C4-2B (cell line): ENCODE measurements at regions not wholly inside any gene's neighbourhood (a gene's known extent, or its start where the extent isn't known, plus 50 kb on each side); places are given as distances from the start of the nearest gene placed in this dataset.

Source experiments
- H3K27ac ChIP-seq: fragments of 450-650 bp; 2 replicates; pipeline ENCODE4 v1.5.1; 2017
- ZFX ChIP-seq: fragments of 450-650 bp; IDR thresholded peaks from 2 replicates; pipeline ENCODE4 v1.6.1; 2017
- TF ChIP-seq, protein P1 (sequence below): fragments of 450-650 bp; conservative IDR thresholded peaks from 2 replicates; pipeline ENCODE4 v1.5.1; 2017; ENCODE audit warnings: mild to moderate bottlenecking

GRCh38 chr21:37984416-37984815, 68.2 kb upstream of the KCNJ6 start:
- no peak overlapping the region for H3K27ac ChIP-seq
- TF ChIP-seq ZFX: no peak
- TF ChIP-seq, protein P1, sequence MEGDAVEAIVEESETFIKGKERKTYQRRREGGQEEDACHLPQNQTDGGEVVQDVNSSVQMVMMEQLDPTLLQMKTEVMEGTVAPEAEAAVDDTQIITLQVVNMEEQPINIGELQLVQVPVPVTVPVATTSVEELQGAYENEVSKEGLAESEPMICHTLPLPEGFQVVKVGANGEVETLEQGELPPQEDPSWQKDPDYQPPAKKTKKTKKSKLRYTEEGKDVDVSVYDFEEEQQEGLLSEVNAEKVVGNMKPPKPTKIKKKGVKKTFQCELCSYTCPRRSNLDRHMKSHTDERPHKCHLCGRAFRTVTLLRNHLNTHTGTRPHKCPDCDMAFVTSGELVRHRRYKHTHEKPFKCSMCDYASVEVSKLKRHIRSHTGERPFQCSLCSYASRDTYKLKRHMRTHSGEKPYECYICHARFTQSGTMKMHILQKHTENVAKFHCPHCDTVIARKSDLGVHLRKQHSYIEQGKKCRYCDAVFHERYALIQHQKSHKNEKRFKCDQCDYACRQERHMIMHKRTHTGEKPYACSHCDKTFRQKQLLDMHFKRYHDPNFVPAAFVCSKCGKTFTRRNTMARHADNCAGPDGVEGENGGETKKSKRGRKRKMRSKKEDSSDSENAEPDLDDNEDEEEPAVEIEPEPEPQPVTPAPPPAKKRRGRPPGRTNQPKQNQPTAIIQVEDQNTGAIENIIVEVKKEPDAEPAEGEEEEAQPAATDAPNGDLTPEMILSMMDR: no peak

DNA sequence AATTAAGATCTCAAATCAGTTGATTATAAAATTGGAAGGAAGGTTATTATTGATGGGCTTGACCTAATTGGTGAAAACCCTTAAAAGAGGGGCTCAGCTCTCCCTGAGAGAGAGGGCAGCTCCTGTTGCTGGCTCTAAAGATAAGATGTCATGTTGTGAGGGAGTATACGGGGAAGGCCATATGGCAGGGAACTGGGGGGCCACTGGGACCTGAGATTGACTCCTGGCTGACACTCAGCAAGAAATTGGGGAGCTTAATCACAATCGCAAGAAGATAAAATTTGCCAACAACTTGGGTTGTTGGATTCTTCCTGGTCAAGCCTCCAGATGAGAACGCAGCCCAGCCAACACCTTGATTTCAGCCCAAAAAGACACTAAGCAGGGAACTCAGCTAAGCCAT, 69.7 kb upstream of the KCNJ6 start:
- TF ChIP-seq, protein P1: no peak
- TF ChIP-seq ZFX: no peak
- no peak overlapping the region for H3K27ac ChIP-seq

DNA sequence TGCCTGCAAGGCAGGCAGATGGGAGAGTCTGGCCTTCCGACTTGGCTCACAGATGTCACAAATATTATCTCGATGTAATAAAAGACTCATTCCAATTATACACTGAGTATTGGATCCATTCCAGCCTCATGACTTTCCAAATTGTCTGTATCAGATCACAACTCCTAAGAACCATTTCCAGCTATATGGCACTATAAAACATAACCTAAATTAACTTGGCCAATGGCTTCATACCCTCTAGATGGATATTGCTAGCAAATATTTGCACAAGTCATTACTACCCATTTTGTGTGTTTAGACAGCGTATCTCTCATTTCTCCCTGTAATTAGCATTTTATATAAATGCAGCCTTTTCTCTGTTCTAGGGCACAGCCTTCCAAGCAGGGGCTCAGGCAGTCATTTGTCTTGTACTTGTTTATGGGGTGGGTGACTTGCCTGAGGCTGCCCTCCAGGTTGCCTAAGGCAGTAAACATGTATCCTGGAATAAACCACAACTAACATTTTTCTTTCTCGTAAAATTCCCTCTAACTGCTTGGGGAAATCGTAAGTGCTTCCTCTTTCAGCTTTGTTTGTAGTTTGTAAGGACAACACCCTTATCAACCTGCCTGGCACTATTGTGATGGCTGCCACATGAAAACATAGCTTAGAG, 70.6 kb upstream of the KCNJ6 start:
- no peak overlapping the region; the same call in 1 of the 2 replicates for H3K27ac ChIP-seq
- no peak for TF ChIP-seq ZFX
- TF ChIP-seq, protein P1: no peak

DNA sequence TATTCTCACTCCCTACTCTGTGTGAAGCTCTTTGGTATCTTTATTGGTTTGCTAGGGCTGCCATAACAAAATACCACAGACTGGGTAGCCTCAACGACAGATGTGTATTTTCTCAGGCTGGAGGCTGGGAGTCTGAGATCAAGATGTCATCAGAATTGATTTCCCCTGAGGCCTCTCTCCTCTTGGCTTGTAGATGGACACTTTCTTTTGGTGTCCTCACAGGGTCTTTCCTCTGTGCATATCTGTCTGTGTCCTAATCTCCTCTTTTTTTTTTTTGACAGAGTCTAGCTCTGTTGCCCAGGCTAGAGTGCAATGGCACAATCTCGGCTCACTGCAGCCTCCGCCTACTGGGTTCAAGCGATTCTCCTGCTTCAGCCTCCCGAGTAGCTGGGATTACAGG, 71.4 kb upstream of the KCNJ6 start:
- TF ChIP-seq, protein P1: no peak
- TF ChIP-seq ZFX: no peak
- H3K27ac ChIP-seq: no peak overlapping the region

DNA sequence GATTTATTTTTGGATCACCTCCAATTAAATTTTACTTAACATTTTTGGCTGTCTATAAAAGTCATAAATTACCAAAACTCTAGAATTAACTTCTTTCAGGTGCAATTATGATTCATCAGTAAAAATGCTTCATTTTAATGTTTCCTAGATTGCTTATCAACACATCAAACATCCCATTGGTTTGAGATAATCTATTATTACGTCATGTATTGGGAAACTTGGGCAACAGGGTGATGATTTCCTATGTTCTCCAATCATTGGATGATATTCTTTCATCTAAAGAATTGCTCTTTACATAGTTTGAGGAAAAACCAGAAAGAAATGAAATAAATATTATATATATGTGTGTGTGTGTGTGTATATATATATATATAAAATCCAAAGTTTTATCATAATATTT, 76.8 kb upstream of the KCNJ6 start:
- no peak overlapping the region for H3K27ac ChIP-seq
- no peak for TF ChIP-seq ZFX
- TF ChIP-seq, protein P1: no peak

DNA sequence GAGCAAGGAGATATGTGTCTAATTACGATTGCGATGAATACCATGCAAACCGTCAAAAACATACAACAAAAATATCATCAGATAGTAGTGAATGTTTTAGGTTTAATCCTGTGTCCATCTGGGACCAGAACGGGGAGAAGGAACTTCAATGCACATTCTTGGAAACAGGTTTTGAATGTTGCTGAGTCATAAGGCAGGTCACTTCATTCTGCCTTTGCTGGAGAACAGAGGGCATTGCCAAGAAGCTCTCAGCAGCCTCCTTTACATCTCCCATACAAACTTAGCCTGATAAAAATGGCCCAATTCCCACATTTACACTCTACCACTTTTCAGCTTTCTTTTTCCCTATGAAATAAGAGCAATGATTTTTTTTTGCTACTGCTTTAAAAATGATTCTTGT, 78.0 kb upstream of the KCNJ6 start:
- TF ChIP-seq, protein P1: no peak
- TF ChIP-seq ZFX: no peak
- H3K27ac ChIP-seq: no peak overlapping the region

DNA sequence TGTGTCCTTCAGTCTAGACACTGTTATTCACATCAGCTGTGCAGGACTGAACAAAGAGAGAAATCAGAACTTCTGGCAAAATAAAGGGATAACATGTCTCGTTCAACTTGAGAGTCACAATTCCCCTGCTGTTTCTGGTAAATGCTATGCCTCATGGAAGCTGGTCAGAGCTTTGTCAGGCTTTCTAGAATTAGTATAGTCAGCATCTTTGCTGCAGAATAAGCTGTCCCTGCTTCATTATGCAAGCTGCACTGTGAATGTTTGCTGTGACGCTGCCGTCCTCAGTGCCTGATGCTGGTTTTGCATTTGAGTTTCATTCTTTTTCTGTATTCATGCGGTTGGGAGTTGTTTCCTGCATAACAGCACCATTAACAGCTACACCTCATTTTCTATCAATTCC, 96.4 kb upstream of the KCNJ6 start:
- H3K27ac ChIP-seq: no peak overlapping the region
- no peak for TF ChIP-seq ZFX
- TF ChIP-seq, protein P1: no peak
